ENCODE measurements at regions not wholly inside any gene's neighbourhood (a gene's known extent, or its start where the extent isn't known, plus 50 kb on each side); places are given as distances from the start of the nearest gene placed in this dataset.

DNA sequence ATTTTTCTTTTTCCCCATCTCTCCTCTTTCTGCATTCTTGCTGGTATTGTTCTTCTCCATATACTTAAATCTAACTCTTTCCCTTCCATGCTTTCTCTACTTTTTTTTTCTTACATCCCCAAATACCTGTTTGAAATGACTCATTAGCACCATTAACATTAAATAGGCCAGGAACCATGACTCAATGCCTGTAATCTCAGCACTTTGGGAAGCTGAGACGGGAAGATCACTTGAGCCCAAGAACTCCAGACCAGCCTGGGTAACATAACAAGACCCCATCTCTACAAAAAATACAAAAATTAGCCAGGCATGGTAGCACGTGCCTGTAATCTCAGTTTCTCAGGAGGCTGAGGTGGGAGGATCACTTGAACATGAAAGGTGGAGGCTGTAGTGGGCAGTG, 1026.8 kb downstream of the GATA3 start:
- no TSS peak for BruUV-seq (replicated peaks)
- no peak overlapping the region for H3K4me2 ChIP-seq
- intact Hi-C loops (cut with micrococcal nuclease; ENCODE audit: unreplicated experiment) = no loop called here
- no peaks in the 10 kb centered on the region for H3K36me3 ChIP-seq (ENCODE audit: low read depth)
- no peak for TF ChIP-seq EZH2 (IDR thresholded peaks at IDR 0.05; ENCODE audit: low read depth)
- TF ChIP-seq, protein P1, sequence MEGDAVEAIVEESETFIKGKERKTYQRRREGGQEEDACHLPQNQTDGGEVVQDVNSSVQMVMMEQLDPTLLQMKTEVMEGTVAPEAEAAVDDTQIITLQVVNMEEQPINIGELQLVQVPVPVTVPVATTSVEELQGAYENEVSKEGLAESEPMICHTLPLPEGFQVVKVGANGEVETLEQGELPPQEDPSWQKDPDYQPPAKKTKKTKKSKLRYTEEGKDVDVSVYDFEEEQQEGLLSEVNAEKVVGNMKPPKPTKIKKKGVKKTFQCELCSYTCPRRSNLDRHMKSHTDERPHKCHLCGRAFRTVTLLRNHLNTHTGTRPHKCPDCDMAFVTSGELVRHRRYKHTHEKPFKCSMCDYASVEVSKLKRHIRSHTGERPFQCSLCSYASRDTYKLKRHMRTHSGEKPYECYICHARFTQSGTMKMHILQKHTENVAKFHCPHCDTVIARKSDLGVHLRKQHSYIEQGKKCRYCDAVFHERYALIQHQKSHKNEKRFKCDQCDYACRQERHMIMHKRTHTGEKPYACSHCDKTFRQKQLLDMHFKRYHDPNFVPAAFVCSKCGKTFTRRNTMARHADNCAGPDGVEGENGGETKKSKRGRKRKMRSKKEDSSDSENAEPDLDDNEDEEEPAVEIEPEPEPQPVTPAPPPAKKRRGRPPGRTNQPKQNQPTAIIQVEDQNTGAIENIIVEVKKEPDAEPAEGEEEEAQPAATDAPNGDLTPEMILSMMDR (conservative IDR thresholded peaks at IDR 0.05) = no peak
- no peaks in the 10 kb centered on the region for H3F3A ChIP-seq (ENCODE audit: insufficient read depth, low read depth)
- no peak overlapping the region for H3K4me3 ChIP-seq
- H3K4me1 ChIP-seq (replicated peaks; ENCODE audit: insufficient read depth) = no peaks in the 10 kb centered on the region
- H3K79me2 ChIP-seq (ENCODE audit: low read depth) = no peaks in the 10 kb centered on the region
- H4K20me1 ChIP-seq (ENCODE audit: insufficient read depth) = no peaks in the 10 kb centered on the region
- no peaks in the 10 kb centered on the region for H3K27me3 ChIP-seq (ENCODE audit: insufficient read depth, low read depth)
- H2AFZ ChIP-seq = no peak overlapping the region
- H3K27ac ChIP-seq = no peak overlapping the region
- DNase-seq = no peak
- no peaks in the 10 kb centered on the region for H3K9me3 ChIP-seq (ENCODE audit: insufficient read depth, low read depth)
- H3K9me2 ChIP-seq (ENCODE audit: insufficient read depth) = no peaks in the 10 kb centered on the region
- ChIA-PET CTCF (no interaction called here), POLR2A (ENCODE audit: unreplicated experiment) (no interaction called here)

DNA sequence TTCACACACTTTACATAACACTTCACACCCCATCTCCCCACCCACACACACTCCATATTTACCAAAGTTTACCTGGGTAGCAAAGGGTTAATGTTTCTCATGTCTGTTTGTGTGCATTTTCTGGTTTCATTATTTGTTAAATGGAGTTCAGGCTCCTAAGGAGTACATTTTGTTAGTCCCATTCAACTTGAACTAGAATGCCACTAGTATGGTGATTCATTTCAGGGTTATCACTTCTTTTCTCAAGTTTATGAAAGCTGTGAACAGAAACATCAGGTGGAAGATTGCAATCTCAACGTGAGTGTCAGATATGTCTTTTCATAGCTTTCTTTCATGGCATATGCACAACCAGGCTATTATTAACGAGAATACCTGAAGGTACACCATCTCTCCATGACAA, 1027.5 kb downstream of the GATA3 start:
- no peak for DNase-seq
- no peak overlapping the region for H3K4me3 ChIP-seq
- H4K20me1 ChIP-seq (ENCODE audit: insufficient read depth) = no peaks in the 10 kb centered on the region
- no peak overlapping the region for H2AFZ ChIP-seq
- no peak overlapping the region for H3K4me2 ChIP-seq
- BruUV-seq (replicated peaks) = no TSS peak
- no peaks in the 10 kb centered on the region for H3F3A ChIP-seq (ENCODE audit: insufficient read depth, low read depth)
- no peaks in the 10 kb centered on the region for H3K9me3 ChIP-seq (ENCODE audit: insufficient read depth, low read depth)
- no peak for TF ChIP-seq EZH2 (IDR thresholded peaks at IDR 0.05; ENCODE audit: low read depth)
- TF ChIP-seq, protein P1 (conservative IDR thresholded peaks at IDR 0.05) = no peak
- no peaks in the 10 kb centered on the region for H3K27me3 ChIP-seq (ENCODE audit: insufficient read depth, low read depth)
- ChIA-PET CTCF (no interaction called here), POLR2A (ENCODE audit: unreplicated experiment) (no interaction called here)
- no peak overlapping the region for H3K27ac ChIP-seq
- H3K4me1 ChIP-seq (replicated peaks; ENCODE audit: insufficient read depth) = no peaks in the 10 kb centered on the region
- H3K36me3 ChIP-seq (ENCODE audit: low read depth) = no peaks in the 10 kb centered on the region
- H3K9me2 ChIP-seq (ENCODE audit: insufficient read depth) = no peaks in the 10 kb centered on the region
- intact Hi-C loops (cut with micrococcal nuclease; ENCODE audit: unreplicated experiment) = no loop called here
- no peaks in the 10 kb centered on the region for H3K79me2 ChIP-seq (ENCODE audit: low read depth)

DNA sequence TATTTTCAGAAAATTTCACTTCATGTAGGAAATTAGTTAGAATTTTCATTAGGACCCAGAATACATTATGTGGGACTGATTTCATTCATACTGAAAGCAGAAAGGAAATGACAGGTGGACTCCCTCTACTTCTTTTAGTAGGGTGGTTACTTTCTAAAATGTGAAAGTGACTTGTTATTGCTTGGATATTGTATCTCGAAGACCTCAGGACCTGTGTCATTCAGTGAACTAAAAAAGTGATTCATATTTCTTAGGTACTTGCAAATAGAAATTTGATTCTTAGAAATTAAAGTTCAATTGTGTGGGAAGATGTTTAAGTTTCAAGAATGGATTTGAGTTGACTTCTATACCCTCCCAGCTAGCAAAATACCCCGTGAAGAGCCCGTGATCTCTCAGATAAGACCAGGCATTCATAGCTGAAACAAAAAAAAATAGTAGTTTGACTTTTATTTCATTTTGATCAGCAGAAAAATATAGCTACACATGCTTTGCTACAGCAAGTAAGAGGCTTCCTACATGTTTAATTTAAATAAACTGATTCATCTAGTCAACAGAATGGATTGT, 1037.1 kb downstream of the GATA3 start:
- no peak overlapping the region for H3K4me3 ChIP-seq
- CTCF ChIA-PET = no interaction called here

More for the DNA sequence above, 1037.1 kb downstream of the GATA3 start:
- TF ChIP-seq EZH2 (IDR thresholded peaks at IDR 0.05; ENCODE audit: low read depth) = no peak
- TF ChIP-seq, protein P1 (conservative IDR thresholded peaks at IDR 0.05) = no peak
- Histone ChIP-seq H3K4me2 (no peak overlapping the region), H3K79me2 (ENCODE audit: low read depth) (no peaks in the 10 kb centered on the region), H4K20me1 (ENCODE audit: insufficient read depth) (no peaks in the 10 kb centered on the region), H3K27ac (no peak overlapping the region), H3F3A (ENCODE audit: insufficient read depth, low read depth) (no peaks in the 10 kb centered on the region), H3K9me2 (ENCODE audit: insufficient read depth) (no peaks in the 10 kb centered on the region), H2AFZ (no peak overlapping the region), H3K36me3 (ENCODE audit: low read depth) (no peaks in the 10 kb centered on the region), H3K9me3 (ENCODE audit: insufficient read depth, low read depth) (no peaks in the 10 kb centered on the region), H3K27me3 (ENCODE audit: insufficient read depth, low read depth) (no peaks in the 10 kb centered on the region), H3K4me1 (replicated peaks; ENCODE audit: insufficient read depth) (no peaks in the 10 kb centered on the region)
- DNase-seq = no peak
- POLR2A ChIA-PET (ENCODE audit: unreplicated experiment) = no interaction called here
- BruUV-seq (replicated peaks) = no TSS peak
- intact Hi-C loops (cut with micrococcal nuclease; ENCODE audit: unreplicated experiment) = no loop called here
